ENCODE measurements at regions not wholly inside any gene's neighbourhood (a gene's known extent, or its start where the extent isn't known, plus 50 kb on each side); places are given as distances from the start of the nearest gene placed in this dataset.

DNA sequence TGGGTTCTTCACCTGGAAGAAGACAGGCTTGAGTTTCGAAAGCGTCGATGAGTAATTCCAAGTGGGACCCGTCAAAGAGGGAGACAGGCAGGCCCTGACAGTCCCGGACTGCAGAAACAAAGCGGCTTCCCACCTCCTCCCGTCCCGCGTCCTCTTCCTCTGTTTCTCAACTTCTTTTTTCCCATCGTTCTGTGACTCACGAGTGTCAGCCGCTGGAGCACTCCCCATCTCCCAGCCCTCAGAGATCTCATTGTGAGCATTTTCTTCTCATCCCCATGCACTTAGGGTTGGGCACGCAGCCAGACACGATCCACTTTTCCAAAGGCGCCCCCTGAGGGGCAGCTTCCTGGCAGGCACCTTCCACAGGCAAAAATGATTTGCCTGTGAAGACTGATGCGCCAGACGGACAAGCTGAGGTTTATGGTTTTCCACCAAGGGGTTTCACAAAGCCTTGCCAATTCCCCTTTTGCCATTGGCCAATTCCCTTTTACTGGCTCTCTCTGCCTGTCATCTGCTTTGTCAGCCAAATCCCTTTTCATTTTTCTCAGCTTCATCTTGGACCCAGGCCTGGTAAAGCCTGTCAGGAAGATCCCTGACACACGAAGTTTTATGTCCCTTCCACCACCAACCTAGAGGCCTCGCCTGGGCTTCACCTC, 86.5 kb upstream of the ANKRD55 start:
- TF ChIP-seq EZH2 (IDR thresholded peaks at IDR 0.05; ENCODE audit: insufficient read depth, poor library complexity, severe bottlenecking) (no peak), EZH2phosphoT487 (IDR thresholded peaks at IDR 0.05; ENCODE audit: insufficient read depth, low read depth) (no peak)

All from GM23248 (cell line).